Esophagus (tissue), 2 donors: ENCODE measurements at regions not wholly inside any gene's neighbourhood (a gene's known extent, or its start where the extent isn't known, plus 50 kb on each side); places are given as distances from the start of the nearest gene placed in this dataset.

Experiments used
- H3K27ac ChIP-seq, 2 donors: one replicate each; pipeline ENCODE4 v1.5.1; 2013; ENCODE audit warnings: low read depth in 2 of 2, mild to moderate bottlenecking in 2 of 2, inconsistent platforms in 1 of 2, low read length in 1 of 2, moderate library complexity in 1 of 2
- H3K27me3 ChIP-seq, 2 donors: one replicate each; pipeline ENCODE4 v1.6.1; 2013; ENCODE audit warnings: low read length in 2 of 2, control low read depth in 1 of 2, mild to moderate bottlenecking in 1 of 2; ENCODE audit not compliant: insufficient read depth in 2 of 2, control insufficient read depth in 1 of 2
- H3K36me3 ChIP-seq, 2 donors: one replicate each; pipeline ENCODE4 v1.6.1; 2013; ENCODE audit warnings: low read length in 1 of 2; ENCODE audit not compliant: control insufficient read depth in 2 of 2, insufficient read depth in 2 of 2
- H3K4me1 ChIP-seq, 2 donors: one replicate each; pipeline ENCODE4 v1.6.1; 2013; ENCODE audit warnings: low read length in 1 of 2; ENCODE audit not compliant: control insufficient read depth in 2 of 2, insufficient read depth in 2 of 2
- H3K4me3 ChIP-seq, 2 donors: one replicate each; pipeline ENCODE4 v1.5.1; 2013; ENCODE audit warnings: low read length in 2 of 2, mild to moderate bottlenecking in 2 of 2, low read depth in 1 of 2, moderate library complexity in 1 of 2
- H3K9me3 ChIP-seq, 2 donors: one replicate each; pipeline ENCODE4 v1.6.1; 2013; ENCODE audit warnings: mild to moderate bottlenecking in 2 of 2, low read depth in 1 of 2, low read length in 1 of 2, moderate library complexity in 1 of 2; ENCODE audit not compliant: control insufficient read depth in 2 of 2, insufficient read depth in 1 of 2
- WGBS, 2 donors: extraction: QIAGEN DNeasy Blood & Tissue Kit; methylation state at CpG; one replicate each; pipeline ENCODE4 v1.1.7; 2013; 5-methylcytosine and 5-hydroxymethylcytosine counted together
- donor health status: healthy with polysubstance abuse.
- donor health status: Bipolar disorder and iron deficiency.

DNA sequence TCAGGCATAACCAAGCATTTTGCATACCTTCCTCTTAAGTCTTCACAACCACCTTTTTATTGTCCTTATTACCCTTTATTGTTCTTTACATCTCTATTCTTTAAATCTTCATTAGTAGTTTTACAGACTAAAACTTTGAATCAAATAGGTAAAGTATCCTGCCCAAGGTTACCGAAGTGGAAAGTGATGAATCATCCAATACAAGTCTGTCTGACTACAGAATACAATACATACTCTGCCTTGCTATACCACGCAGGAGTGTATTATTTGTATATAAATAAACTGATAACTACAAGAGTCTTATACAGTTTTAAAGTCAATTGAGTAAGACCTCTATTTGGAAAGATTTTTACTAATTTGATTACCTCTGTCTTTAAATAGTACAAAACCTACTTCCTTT lies 196.0 kb downstream of the ZEB2 start:
- Histone ChIP-seq H3K27me3 (no peaks in the 10 kb centered on the region), H3K4me1 (no peaks in the 10 kb centered on the region), H3K9me3 (no peaks in the 10 kb centered on the region), H3K4me3 (no peak overlapping the region), H3K27ac (no peak overlapping the region), H3K36me3 (no peaks in the 10 kb centered on the region)
- WGBS, 2 donors: 68 to 71% methylated on average over 2 of the region's 2 CpGs

- no peaks in the 10 kb centered on the region for H3K4me1 ChIP-seq
- H3K27ac ChIP-seq: no peak overlapping the region
- H3K9me3 ChIP-seq: no peaks in the 10 kb centered on the region
- H3K4me3 ChIP-seq: no peak overlapping the region
- no peaks in the 10 kb centered on the region for H3K36me3 ChIP-seq
- H3K27me3 ChIP-seq: no peaks in the 10 kb centered on the region
- 78 to 87% methylated on average over 2 of the region's 2 CpGs for WGBS, 2 donors
Measured at GRCh38 chr2:144322379-144322778, 197.5 kb downstream of the ZEB2 start.

DNA sequence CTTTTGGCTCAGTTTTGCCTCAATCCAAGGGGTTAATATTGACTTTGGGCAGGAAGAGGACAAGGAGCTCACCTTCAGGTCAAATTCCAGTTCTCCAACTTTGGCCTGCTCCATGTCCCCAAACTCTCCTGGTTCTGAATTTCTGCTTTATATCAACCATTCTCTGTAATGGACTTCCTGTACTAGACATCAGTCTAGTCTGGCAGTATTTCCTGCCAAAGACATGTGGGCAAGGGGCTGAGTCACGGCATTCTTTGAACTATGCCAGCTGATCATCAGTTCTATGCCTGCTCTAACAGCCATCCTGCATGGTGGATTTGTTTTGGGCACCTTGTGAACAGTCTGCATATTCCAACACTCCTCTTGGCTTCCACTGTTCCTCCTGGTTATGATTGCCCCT lies 199.4 kb downstream of the ZEB2 start:
- no peaks in the 10 kb centered on the region for H3K36me3 ChIP-seq
- H3K4me3 ChIP-seq: no peak overlapping the region
- H3K9me3 ChIP-seq: no peaks in the 10 kb centered on the region
- H3K27ac ChIP-seq: no peak overlapping the region
- H3K27me3 ChIP-seq: no peaks in the 10 kb centered on the region
- WGBS, 2 donors: 35 to 60% methylated on average over 1 of the region's 1 CpG
- no peaks in the 10 kb centered on the region for H3K4me1 ChIP-seq

- H3K4me1 ChIP-seq: no peaks in the 10 kb centered on the region
- no peaks in the 10 kb centered on the region for H3K27me3 ChIP-seq
- H3K4me3 ChIP-seq: no peak overlapping the region
- peaks cover 0 to 5% of the 10 kb centered on the region in 2 donors for H3K9me3 ChIP-seq
- WGBS, 2 donors: 95 to 97% methylated on average over 2 of the region's 2 CpGs
- H3K27ac ChIP-seq: no peak overlapping the region
- no peaks in the 10 kb centered on the region for H3K36me3 ChIP-seq
Measured at GRCh38 chr2:144317071-144317738, 202.7 kb downstream of the ZEB2 start.

DNA sequence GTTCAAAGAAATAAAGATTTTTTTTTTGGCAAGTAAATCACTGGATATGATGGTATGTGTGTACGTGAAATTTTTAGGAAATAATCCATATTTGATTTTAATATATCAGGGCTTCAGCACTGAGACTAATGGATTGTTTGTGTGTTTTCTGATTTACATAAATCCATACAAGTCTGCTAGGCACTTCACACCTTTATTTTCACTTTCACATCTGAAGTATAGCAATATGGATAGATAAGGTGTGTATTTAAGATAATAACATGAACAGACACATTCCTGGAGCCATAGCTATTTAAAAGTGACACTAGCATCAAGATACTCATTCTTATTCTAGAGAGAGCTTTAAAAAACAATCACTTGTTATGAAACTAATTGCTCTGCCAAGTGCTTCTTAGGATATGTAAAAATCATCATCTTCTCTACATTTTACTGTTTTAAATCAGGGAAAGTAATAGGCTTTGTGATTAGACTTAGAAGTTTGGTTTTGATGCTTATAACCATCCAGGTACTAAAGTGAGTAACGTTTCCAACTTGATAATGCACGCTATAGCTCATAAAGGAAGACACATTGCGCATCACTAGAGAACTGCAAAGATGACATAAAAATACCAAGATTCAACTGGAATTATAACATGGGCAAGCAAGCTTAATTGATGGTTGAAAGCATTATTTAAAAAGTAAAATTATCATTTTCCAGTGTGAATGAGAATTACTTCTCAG lies 208.9 kb downstream of the ZEB2 start:
- Histone ChIP-seq H3K9me3 (peaks cover 0 to 6% of the 10 kb centered on the region in 2 donors), H3K36me3 (no peaks in the 10 kb centered on the region), H3K4me3 (no peak overlapping the region), H3K27me3 (no peaks in the 10 kb centered on the region), H3K4me1 (no peaks in the 10 kb centered on the region), H3K27ac (no peak overlapping the region)
- 81 to 86% methylated on average over 4 of the region's 4 CpGs for WGBS, 2 donors

DNA sequence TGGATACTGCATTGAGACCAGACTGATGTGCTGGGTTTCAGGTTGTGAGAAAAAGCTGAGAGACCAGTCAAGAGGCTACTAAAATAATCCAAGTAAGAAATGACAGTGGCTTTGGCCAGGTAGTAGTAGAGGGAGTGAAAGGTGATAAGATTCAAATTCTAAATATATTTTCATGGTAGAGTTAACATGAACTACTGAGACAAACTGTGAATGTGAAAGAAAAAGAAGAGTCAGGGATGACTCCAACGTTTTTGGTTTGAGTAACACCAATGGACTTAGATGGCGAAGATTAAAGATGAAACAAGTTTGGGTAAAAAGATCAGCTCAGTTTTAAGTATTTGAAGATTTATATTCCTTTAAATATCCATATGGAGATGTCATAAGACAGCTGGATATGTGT lies 209.4 kb downstream of the ZEB2 start:
- Histone ChIP-seq H3K9me3 (peaks cover 0 to 6% of the 10 kb centered on the region in 2 donors), H3K4me1 (no peaks in the 10 kb centered on the region), H3K27ac (no peak overlapping the region), H3K36me3 (no peaks in the 10 kb centered on the region), H3K4me3 (no peak overlapping the region), H3K27me3 (no peaks in the 10 kb centered on the region)
- 56 to 65% methylated on average over 2 of the region's 2 CpGs for WGBS, 2 donors

GRCh38 chr2:144307711-144308110 lies 212.2 kb downstream of the ZEB2 start:
- H3K27me3 ChIP-seq: no peaks in the 10 kb centered on the region
- peaks cover 0 to 6% of the 10 kb centered on the region in 2 donors for H3K9me3 ChIP-seq
- no peak overlapping the region for H3K27ac ChIP-seq
- H3K36me3 ChIP-seq: no peaks in the 10 kb centered on the region
- H3K4me3 ChIP-seq: no peak overlapping the region
- WGBS, 2 donors: 96 to 99% methylated on average over 2 of the region's 2 CpGs
- no peaks in the 10 kb centered on the region for H3K4me1 ChIP-seq

DNA sequence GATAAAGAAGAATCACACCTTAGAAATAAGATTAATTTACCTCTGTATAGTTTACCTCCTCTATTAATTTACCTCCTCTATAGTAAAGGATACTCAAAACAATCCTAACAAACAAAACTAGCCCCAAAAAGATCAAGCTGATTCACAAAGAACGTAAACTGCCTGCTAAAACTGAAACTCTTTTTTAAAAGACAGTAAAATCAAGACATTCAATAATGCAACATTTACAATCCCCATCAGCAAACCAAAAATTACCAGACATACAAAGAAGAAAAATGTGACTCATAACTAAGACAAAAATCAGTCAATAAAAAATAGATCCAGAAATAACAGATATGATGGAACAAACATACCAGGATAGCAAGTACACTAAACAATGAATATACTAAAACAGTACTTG lies 215.7 kb downstream of the ZEB2 start:
- 87 to 88% methylated on average over 1 of the region's 1 CpG for WGBS, 2 donors
- H3K27me3 ChIP-seq: no peaks in the 10 kb centered on the region
- no peaks in the 10 kb centered on the region for H3K9me3 ChIP-seq
- no peaks in the 10 kb centered on the region for H3K4me1 ChIP-seq
- H3K36me3 ChIP-seq: no peaks in the 10 kb centered on the region
- no peak overlapping the region for H3K4me3 ChIP-seq
- no peak overlapping the region for H3K27ac ChIP-seq

DNA sequence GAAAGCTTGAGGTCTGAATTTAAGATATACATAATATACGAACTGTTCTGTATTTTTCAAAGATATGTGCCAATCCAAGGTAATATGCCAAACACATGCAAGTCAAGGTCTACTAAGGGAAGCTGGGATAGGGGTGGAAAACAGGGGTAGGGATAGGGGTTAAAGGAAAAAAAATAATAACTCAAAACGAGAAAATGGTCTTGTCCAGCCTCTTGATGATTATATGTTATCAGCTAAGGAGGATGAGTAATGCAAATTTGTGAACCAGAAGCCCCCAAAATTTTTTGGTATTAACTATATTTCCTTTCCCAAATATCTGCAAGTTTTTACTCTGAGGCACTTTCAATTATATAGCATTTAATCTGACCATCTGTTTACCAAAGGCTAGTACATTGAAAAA lies 219.3 kb downstream of the ZEB2 start:
- no peaks in the 10 kb centered on the region for H3K4me1 ChIP-seq
- H3K4me3 ChIP-seq: no peak overlapping the region
- 76 to 80% methylated on average over 2 of the region's 2 CpGs for WGBS, 2 donors
- no peaks in the 10 kb centered on the region for H3K9me3 ChIP-seq
- no peak overlapping the region for H3K27ac ChIP-seq
- no peaks in the 10 kb centered on the region for H3K36me3 ChIP-seq
- no peaks in the 10 kb centered on the region for H3K27me3 ChIP-seq

- no peak overlapping the region for H3K4me3 ChIP-seq
- no peaks in the 10 kb centered on the region for H3K36me3 ChIP-seq
- H3K27ac ChIP-seq: no peak overlapping the region
- no peaks in the 10 kb centered on the region for H3K4me1 ChIP-seq
- H3K9me3 ChIP-seq: no peaks in the 10 kb centered on the region
- H3K27me3 ChIP-seq: no peaks in the 10 kb centered on the region
- 93 to 100% methylated on average over 1 of the region's 1 CpG for WGBS, 2 donors
Measured at GRCh38 chr2:144290276-144290675, 229.6 kb downstream of the ZEB2 start.
